H9 (cell line): ENCODE measurements at regions not wholly inside any gene's neighbourhood (a gene's known extent, or its start where the extent isn't known, plus 50 kb on each side); places are given as distances from the start of the nearest gene placed in this dataset.

Source experiments
- DNase-seq: peaks from one replicate; pipeline ENCODE4 v3.0.0-alpha.2; 2017
- H2AFZ ChIP-seq: one replicate; pipeline ENCODE4 v1.6.1; 2013; ENCODE audit warnings: mild to moderate bottlenecking, low read length, control low read depth, moderate library complexity
- H2AK5ac ChIP-seq: 2 replicates; pipeline ENCODE4 v1.6.1; 2013; ENCODE audit warnings: low read length, control low read depth, mixed read lengths; ENCODE audit not compliant: insufficient read length
- H2BK120ac ChIP-seq: one replicate; pipeline ENCODE4 v1.6.1; 2013; ENCODE audit warnings: low read depth, mild to moderate bottlenecking, low read length, control low read depth, inconsistent platforms; ENCODE audit not compliant: poor library complexity, severe bottlenecking
- H2BK12ac ChIP-seq: 2 replicates; pipeline ENCODE4 v1.6.1; 2013; ENCODE audit warnings: low read length, control low read depth, mixed read lengths, low read depth; ENCODE audit not compliant: insufficient read length
- H2BK15ac ChIP-seq: 2 replicates; pipeline ENCODE4 v1.6.1; 2013; ENCODE audit warnings: low read depth, low read length, control low read depth
- H2BK20ac ChIP-seq: one replicate; pipeline ENCODE4 v1.6.1; 2013; ENCODE audit warnings: low read depth, mild to moderate bottlenecking, low read length, control low read depth, inconsistent platforms; ENCODE audit not compliant: poor library complexity, severe bottlenecking
- H2BK5ac ChIP-seq: 2 replicates; pipeline ENCODE4 v1.6.1; 2013; ENCODE audit warnings: low read length, control low read depth, mixed read lengths; ENCODE audit not compliant: insufficient read length
- H3K14ac ChIP-seq: 2 replicates; pipeline ENCODE4 v1.6.1; 2013; ENCODE audit warnings: low read length, control low read depth; ENCODE audit not compliant: insufficient read depth
- H3K18ac ChIP-seq: 2 replicates; pipeline ENCODE4 v1.6.1; 2013; ENCODE audit warnings: low read depth, mild to moderate bottlenecking, mixed read lengths, low read length, control low read depth; ENCODE audit not compliant: insufficient read length
- H3K23ac ChIP-seq: 2 replicates; pipeline ENCODE4 v1.6.1; 2013; ENCODE audit warnings: low read length, control low read depth, mixed read lengths, low read depth; ENCODE audit not compliant: insufficient read length
- H3K23me2 ChIP-seq: 2 replicates; pipeline ENCODE4 v1.6.1; 2013; ENCODE audit warnings: low read depth, mild to moderate bottlenecking, mixed read lengths, low read length, control low read depth; ENCODE audit not compliant: insufficient read length, poor library complexity, severe bottlenecking
- H3K27ac ChIP-seq: 2 replicates; pipeline ENCODE4 v1.5.1; 2013; ENCODE audit warnings: low read length, control low read depth, mixed read lengths, low read depth; ENCODE audit not compliant: insufficient read length
- H3K27me3 ChIP-seq: 2 replicates; pipeline ENCODE4 v1.6.1; 2013; ENCODE audit warnings: low read length, control low read depth, inconsistent platforms; ENCODE audit not compliant: insufficient read depth
- H3K4ac ChIP-seq: 2 replicates; pipeline ENCODE4 v1.6.1; 2013; ENCODE audit warnings: low read depth, mild to moderate bottlenecking, control low read depth, inconsistent platforms, low read length, moderate library complexity
- H3K4me1 ChIP-seq: 2 replicates; pipeline ENCODE4 v1.6.1; 2013; ENCODE audit warnings: low read length, control low read depth, inconsistent platforms; ENCODE audit not compliant: insufficient read depth
- H3K4me2 ChIP-seq: 2 replicates; pipeline ENCODE4 v1.6.1; 2013; ENCODE audit warnings: low read length, control low read depth, mixed read lengths; ENCODE audit not compliant: insufficient read length, insufficient read depth
- H3K56ac ChIP-seq: 2 replicates; pipeline ENCODE4 v1.6.1; 2013; ENCODE audit warnings: low read depth, mild to moderate bottlenecking, mixed read lengths, low read length, control low read depth; ENCODE audit not compliant: insufficient read length
- H3K79me1 ChIP-seq: 2 replicates; pipeline ENCODE4 v1.6.1; 2013; ENCODE audit warnings: low read depth, mild to moderate bottlenecking, moderate library complexity, low read length, control low read depth, inconsistent platforms; ENCODE audit not compliant: insufficient read depth, poor library complexity, severe bottlenecking
- H3K79me2 ChIP-seq: 2 replicates; pipeline ENCODE4 v1.6.1; 2013; ENCODE audit warnings: low read length, control low read depth, inconsistent platforms; ENCODE audit not compliant: insufficient read depth
- H3K9ac ChIP-seq: 2 replicates; pipeline ENCODE4 v1.6.1; 2013; ENCODE audit warnings: low read length, control low read depth, mixed read lengths; ENCODE audit not compliant: insufficient read length; ENCODE audit errors: extremely low read depth
- H3K9me3 ChIP-seq: one replicate; pipeline ENCODE4 v1.6.1; 2013; ENCODE audit warnings: low read depth, low read length, inconsistent platforms; ENCODE audit not compliant: control insufficient read depth
- H3T11ph ChIP-seq: one replicate; pipeline ENCODE4 v1.6.1; 2013; ENCODE audit warnings: mild to moderate bottlenecking, low read length, control low read depth, inconsistent platforms
- H4K20me1 ChIP-seq: one replicate; pipeline ENCODE4 v1.6.1; 2013; ENCODE audit not compliant: control insufficient read depth, insufficient read length, insufficient read depth
- H4K5ac ChIP-seq: 2 replicates; pipeline ENCODE4 v1.6.1; 2013; ENCODE audit warnings: low read depth, mild to moderate bottlenecking, mixed read lengths, low read length, control low read depth; ENCODE audit not compliant: insufficient read length
- H4K8ac ChIP-seq: replicated peaks from 2 replicates; pipeline ENCODE4 v1.6.1; 2013; ENCODE audit warnings: low read length, control low read depth, mixed read lengths, low read depth; ENCODE audit not compliant: insufficient read length
- H4K91ac ChIP-seq: 2 replicates; pipeline ENCODE4 v1.6.1; 2013; ENCODE audit warnings: low read depth, mild to moderate bottlenecking, moderate library complexity, mixed read lengths, low read length, control low read depth; ENCODE audit not compliant: insufficient read length
- H3K27ac Mint-ChIP-seq, 3 experiments: 2 replicates in 2 of 3; 3 replicates in 1 of 3; pipeline ENCODE4 v1.8.0; 2020 to 2021; ENCODE audit warnings: mixed read lengths in 3 of 3, mild to moderate bottlenecking in 1 of 3, moderate library complexity in 1 of 3
- H3K27me3 Mint-ChIP-seq: 2 replicates; pipeline ENCODE4 v1.8.0; 2021; ENCODE audit warnings: low read depth, mild to moderate bottlenecking, moderate library complexity, mixed read lengths
- H3K36me3 Mint-ChIP-seq, 3 experiments: 2 replicates in 2 of 3; 3 replicates in 1 of 3; pipeline ENCODE4 v1.8.0; 2020 to 2021; ENCODE audit warnings: low read depth in 3 of 3, mixed read lengths in 3 of 3; ENCODE audit not compliant: insufficient read depth in 1 of 3
- H3K4me1 Mint-ChIP-seq, 2 experiments: 2 replicates each; pipeline ENCODE4 v1.8.0; 2020; ENCODE audit warnings: mixed read lengths in 2 of 2
- H3K4me3 Mint-ChIP-seq, 2 experiments: 2 replicates in 1 of 2; 3 replicates in 1 of 2; pipeline ENCODE4 v1.8.0; 2020 to 2021; ENCODE audit warnings: mild to moderate bottlenecking in 2 of 2, mixed read lengths in 2 of 2, moderate library complexity in 1 of 2
- H3K9me3 Mint-ChIP-seq, 2 experiments: 2 replicates in 1 of 2; 3 replicates in 1 of 2; pipeline ENCODE4 v1.8.0; 2020; ENCODE audit warnings: mild to moderate bottlenecking in 2 of 2, mixed read lengths in 2 of 2, moderate library complexity in 1 of 2
- CTCF ChIP-seq: fragments of 200-600 bp; sonication (generic); conservative IDR thresholded peaks from 3 replicates; pipeline ENCODE4 v1.8.0; 2021; ENCODE audit warnings: antibody characterized with exemption, mild to moderate bottlenecking
- WGBS: extraction: QIAGEN DNeasy Blood & Tissue Kit; methylation state at CpG from one replicate; pipeline ENCODE4 v1.1.7; 2013; ENCODE audit warnings: missing lambda C conversion rate, low lambda C conversion rate, mixed read lengths; ENCODE audit not compliant: insufficient read length; ENCODE audit errors: extremely low coverage; 5-methylcytosine and 5-hydroxymethylcytosine counted together

DNA sequence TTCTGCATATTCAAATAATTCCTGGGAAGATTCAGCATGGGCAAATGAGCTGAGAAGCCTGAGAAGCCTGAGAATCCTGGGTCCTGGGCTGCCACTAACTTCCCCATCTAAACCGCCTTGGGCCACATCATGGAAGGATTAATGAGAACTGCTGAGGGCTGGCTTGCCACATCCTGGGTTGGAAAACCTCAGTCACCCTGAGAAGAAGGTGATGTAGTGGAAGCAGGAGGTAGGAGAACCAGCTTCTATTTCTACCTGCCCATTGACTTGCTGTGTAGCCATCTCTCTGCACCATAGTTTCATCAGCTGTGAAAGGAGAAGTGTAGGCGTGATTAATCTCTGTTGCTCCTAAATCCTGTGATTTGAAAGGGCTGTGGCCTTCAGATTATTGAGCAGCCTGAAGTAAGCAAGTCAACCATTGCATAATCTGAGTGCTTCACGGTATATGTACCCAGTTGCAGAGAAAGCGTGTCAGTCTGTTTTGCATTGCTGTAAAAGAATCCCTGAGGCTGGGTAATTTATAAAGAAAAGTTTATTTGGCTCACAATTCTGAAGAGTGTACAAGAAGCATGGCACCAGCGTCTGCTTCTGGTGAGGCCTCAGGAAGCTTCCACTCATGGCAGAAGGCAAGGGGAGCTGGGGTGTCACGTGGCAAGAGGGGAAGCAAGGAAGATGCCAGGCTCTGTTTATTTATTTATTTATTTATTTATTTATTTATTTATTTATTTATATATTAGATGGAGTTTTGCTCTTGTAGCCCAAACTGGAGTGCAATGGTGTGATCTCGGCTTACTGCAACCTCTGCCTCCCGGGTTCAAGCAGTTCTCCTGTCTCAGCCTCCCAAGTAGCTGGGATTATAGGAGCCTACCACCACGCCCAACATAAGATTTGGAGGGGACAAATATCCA lies 140.9 kb upstream of the ATP6AP2 start:
- Histone ChIP-seq H2AK5ac (no peak overlapping the region), H4K5ac (no peak overlapping the region), H2AFZ (no peak overlapping the region), H2BK120ac (no peak overlapping the region), H4K8ac (no peak overlapping the region), H3T11ph (no peak overlapping the region), H4K91ac (no peak overlapping the region), H2BK5ac (no peak overlapping the region), H2BK12ac (no peak overlapping the region), H3K4me2 (no peak overlapping the region), H2BK20ac (no peak overlapping the region), H3K4ac (no peak overlapping the region), H3K4me1 (peaks cover 2% of the 10 kb centered on the region; the same call in 1 of the 2 replicates), H3K23me2 (no peaks in the 10 kb centered on the region), H3K79me2 (no peaks in the 10 kb centered on the region), H3K9me3 (no peaks in the 10 kb centered on the region), H3K9ac (no peak overlapping the region), H3K27me3 (no peaks in the 10 kb centered on the region), H4K20me1 (no peaks in the 10 kb centered on the region), H3K79me1 (no peaks in the 10 kb centered on the region), H3K27ac (no peak overlapping the region), H3K14ac (no peak overlapping the region; the same call in 1 of the 2 replicates), H2BK15ac (0 out of 2 replicates have a peak overlapping the region, but pooled peaks have one; percentile 65), H3K23ac (no peak overlapping the region), H3K56ac (no peak overlapping the region), H3K18ac (no peak overlapping the region)
- Mint-ChIP-seq H3K4me1 (peaks cover 12% of the 10 kb centered on the region in 2 experiments), H3K36me3 (peaks cover 0 to 3% (median 0%) of the 10 kb centered on the region in 3 experiments; a peak in 2 of 7 replicates), H3K27ac (no peak overlapping the region), H3K27me3 (no peaks in the 10 kb centered on the region; the same call in 1 of the 2 replicates), H3K9me3 (peaks cover 67 to 77% of the 10 kb centered on the region in 2 experiments), H3K4me3 (no peak overlapping the region)
- no CpG with 5 or more reads among the region's 9 CpGs for WGBS
- TF ChIP-seq CTCF = no peak
- no peak for DNase-seq
